Osteocyte (in vitro differentiated cells): ENCODE measurements at regions not wholly inside any gene's neighbourhood (a gene's known extent, or its start where the extent isn't known, plus 50 kb on each side); places are given as distances from the start of the nearest gene placed in this dataset.

ENCODE experiments used
- DNase-seq: peaks from one replicate; pipeline ENCODE4 v3.0.0; 2021; ENCODE audit warnings: mixed read lengths; ENCODE audit not compliant: unreplicated experiment; ENCODE audit errors: extremely low spot score
- H3K27ac Mint-ChIP-seq: one replicate; pipeline ENCODE4 v1.8.0; 2021; ENCODE audit warnings: mild to moderate bottlenecking, mixed read lengths; ENCODE audit not compliant: unreplicated experiment
- H3K27me3 Mint-ChIP-seq: one replicate; pipeline ENCODE4 v1.8.0; 2021; ENCODE audit warnings: mixed read lengths; ENCODE audit not compliant: unreplicated experiment
- H3K36me3 Mint-ChIP-seq: one replicate; pipeline ENCODE4 v1.8.0; 2021; ENCODE audit warnings: mixed read lengths; ENCODE audit not compliant: unreplicated experiment
- H3K4me1 Mint-ChIP-seq: one replicate; pipeline ENCODE4 v1.8.0; 2021; ENCODE audit warnings: mixed read lengths; ENCODE audit not compliant: unreplicated experiment
- H3K4me3 Mint-ChIP-seq: one replicate; pipeline ENCODE4 v1.8.0; 2021; ENCODE audit warnings: mild to moderate bottlenecking, moderate library complexity, mixed read lengths; ENCODE audit not compliant: unreplicated experiment
- H3K9me3 Mint-ChIP-seq: one replicate; pipeline ENCODE4 v1.8.0; 2021; ENCODE audit warnings: mixed read lengths; ENCODE audit not compliant: unreplicated experiment
- CTCF ChIP-seq: fragments of 200-600 bp; sonication (generic); IDR thresholded peaks from 2 replicates; pipeline ENCODE4 v1.5.0; 2021; ENCODE audit warnings: antibody characterized with exemption, mild to moderate bottlenecking, moderate library complexity

GRCh38 chr20:52269321-52269720 is 77.7 kb upstream of the ZFP64 start:
- H3K9me3 Mint-ChIP-seq = no peaks in the 10 kb centered on the region
- no peak for DNase-seq
- no peaks in the 10 kb centered on the region for H3K36me3 Mint-ChIP-seq
- no peak overlapping the region for H3K27ac Mint-ChIP-seq
- H3K27me3 Mint-ChIP-seq = peaks cover 6% of the 10 kb centered on the region
- no peaks in the 10 kb centered on the region for H3K4me1 Mint-ChIP-seq
- TF ChIP-seq CTCF = no peak
- no peak overlapping the region for H3K4me3 Mint-ChIP-seq

GRCh38 chr20:52268184-52268749 is 76.7 kb upstream of the ZFP64 start:
- Mint-ChIP-seq H3K4me1 (no peaks in the 10 kb centered on the region), H3K27me3 (peaks cover 6% of the 10 kb centered on the region), H3K4me3 (no peak overlapping the region), H3K9me3 (no peaks in the 10 kb centered on the region), H3K27ac (no peak overlapping the region), H3K36me3 (no peaks in the 10 kb centered on the region)
- DNase-seq = no peak
- no peak for TF ChIP-seq CTCF

- H3K27me3 Mint-ChIP-seq = peaks cover 6% of the 10 kb centered on the region
- H3K36me3 Mint-ChIP-seq = no peaks in the 10 kb centered on the region
- no peak overlapping the region for H3K27ac Mint-ChIP-seq
- no peak for DNase-seq
- H3K9me3 Mint-ChIP-seq = no peaks in the 10 kb centered on the region
- H3K4me3 Mint-ChIP-seq = no peak overlapping the region
- H3K4me1 Mint-ChIP-seq = no peaks in the 10 kb centered on the region
- no peak for TF ChIP-seq CTCF
Measured at GRCh38 chr20:52267418-52267817, 75.8 kb upstream of the ZFP64 start.

- no peak for DNase-seq
- no peaks in the 10 kb centered on the region for H3K9me3 Mint-ChIP-seq
- H3K36me3 Mint-ChIP-seq = no peaks in the 10 kb centered on the region
- no peaks in the 10 kb centered on the region for H3K4me1 Mint-ChIP-seq
- no peak overlapping the region for H3K27ac Mint-ChIP-seq
- H3K27me3 Mint-ChIP-seq = peaks cover 6% of the 10 kb centered on the region
- no peak overlapping the region for H3K4me3 Mint-ChIP-seq
- TF ChIP-seq CTCF = no peak
Measured at GRCh38 chr20:52263757-52264156, 72.2 kb upstream of the ZFP64 start.

- Mint-ChIP-seq H3K36me3 (no peaks in the 10 kb centered on the region), H3K27ac (no peak overlapping the region), H3K4me3 (no peak overlapping the region), H3K4me1 (no peaks in the 10 kb centered on the region), H3K27me3 (peaks cover 6% of the 10 kb centered on the region), H3K9me3 (no peaks in the 10 kb centered on the region)
- DNase-seq = no peak
- no peak for TF ChIP-seq CTCF
Measured at GRCh38 chr20:52261792-52262191, 70.2 kb upstream of the ZFP64 start.
